GM23338 (cell line): ENCODE measurements at regions not wholly inside any gene's neighbourhood (a gene's known extent, or its start where the extent isn't known, plus 50 kb on each side); places are given as distances from the start of the nearest gene placed in this dataset.

Experiments used
- CREB1 ChIP-seq: fragments of 250-450 bp; sonication (Bioruptor Pico); IDR thresholded peaks from 2 replicates; pipeline ENCODE4 v1.5.0; 2020; ENCODE audit warnings: low read depth, mild to moderate bottlenecking, moderate library complexity
- CTCF ChIP-seq, 2 experiments: fragments of 200-600 bp in 1 of 2; sonication (generic) in 1 of 2; conservative IDR thresholded peaks; 2 replicates each; pipeline versions ENCODE4 v1.5.1 to v1.6.1; 2016 to 2017; ENCODE audit warnings: antibody characterized with exemption in 2 of 2, low read depth in 2 of 2, mild to moderate bottlenecking in 2 of 2, moderate library complexity in 1 of 2
- EZH2 ChIP-seq: fragments of 200-600 bp; sonication (generic); IDR thresholded peaks from one replicate; pipeline ENCODE4 v1.8.0; 2017; ENCODE audit warnings: antibody characterized with exemption, mild to moderate bottlenecking, low read depth; ENCODE audit not compliant: unreplicated experiment

DNA sequence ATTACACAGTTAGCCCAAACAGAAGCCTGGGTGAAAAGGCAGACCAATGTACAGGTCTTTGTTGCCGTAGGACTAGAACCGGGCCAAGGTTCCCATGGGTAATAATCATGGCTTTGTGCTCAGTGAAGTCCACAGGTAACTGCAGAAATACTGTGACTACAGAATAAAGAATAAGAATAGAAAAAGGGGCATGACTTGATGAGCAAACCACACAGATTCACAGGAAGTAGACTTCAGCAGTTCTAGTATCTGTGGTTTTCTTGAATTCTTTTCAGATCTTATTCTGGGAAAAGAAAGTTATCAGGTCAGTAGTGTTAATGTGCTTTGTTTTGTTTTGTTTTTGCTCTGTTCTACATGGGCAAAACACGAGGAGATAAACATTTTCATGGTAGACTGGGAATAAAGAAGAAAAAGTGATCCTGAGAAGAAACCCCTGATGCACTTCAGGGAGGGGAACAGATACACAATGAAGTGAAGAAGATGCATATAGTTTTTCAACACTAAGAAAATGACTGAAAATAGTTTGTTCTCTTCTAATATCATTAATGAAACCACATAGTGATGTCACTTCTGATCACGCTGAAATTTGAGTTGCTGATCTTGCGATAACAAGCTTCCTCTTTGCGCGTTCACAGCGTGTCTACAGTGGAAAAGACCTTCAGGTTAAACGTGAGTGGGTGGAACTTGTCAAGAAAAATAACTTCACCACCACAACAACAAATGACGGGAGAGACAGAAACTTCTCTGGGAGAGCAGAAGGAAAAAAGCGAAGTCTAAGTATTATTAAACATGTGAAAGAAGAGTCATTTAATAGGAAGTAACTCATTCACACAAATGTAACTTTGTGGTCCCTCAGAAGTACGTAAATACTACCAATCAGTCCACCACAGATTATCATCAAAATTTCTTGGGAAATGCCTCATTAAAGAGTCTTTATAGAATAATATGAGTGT lies 315.8 kb upstream of the SATB1 start:
- TF ChIP-seq CTCF (conservative IDR thresholded peaks at IDR 0.05; ENCODE audit: low read depth in 2 of 2) (no peak), CREB1 (CRISPR knock-in tag) (no peak), EZH2 (no peak)
